GM21717 (cell line): ENCODE measurements at regions not wholly inside any gene's neighbourhood (a gene's known extent, or its start where the extent isn't known, plus 50 kb on each side); places are given as distances from the start of the nearest gene placed in this dataset.

Source experiments
- ATAC-seq: cut with Tn5 transposase; IDR thresholded peaks from one replicate; pipeline ENCODE4 v1.9.1; 2021; ENCODE audit warnings: mild to moderate bottlenecking, moderate library complexity; ENCODE audit not compliant: unreplicated experiment

- no peak for ATAC-seq
Measured at GRCh38 chr20:57868310-57868709, 158.5 kb upstream of the PMEPA1 start.

DNA sequence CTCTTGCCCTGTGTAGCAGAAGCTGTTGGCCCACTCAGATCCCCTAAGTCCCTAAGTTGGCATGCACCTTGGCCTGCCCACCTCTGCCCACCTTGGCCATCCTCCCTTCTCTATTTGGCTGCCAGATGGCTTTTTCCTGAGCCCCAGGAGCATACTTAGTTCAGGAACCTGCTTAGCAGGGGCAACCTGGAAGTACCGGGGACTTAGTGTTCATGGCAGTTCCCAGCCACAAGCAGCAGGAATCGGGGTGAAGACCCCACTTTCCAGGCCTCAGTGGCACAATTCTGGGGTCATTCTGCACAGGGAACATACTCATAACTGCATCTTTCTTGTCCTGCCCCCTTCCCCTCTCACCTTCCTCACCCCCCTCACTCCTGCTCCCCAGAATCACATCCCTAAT lies 158.0 kb upstream of the PMEPA1 start:
- ATAC-seq, result no peak

- ATAC-seq, result no peak
Measured at GRCh38 chr20:57867181-57867803, 157.5 kb upstream of the PMEPA1 start.

DNA sequence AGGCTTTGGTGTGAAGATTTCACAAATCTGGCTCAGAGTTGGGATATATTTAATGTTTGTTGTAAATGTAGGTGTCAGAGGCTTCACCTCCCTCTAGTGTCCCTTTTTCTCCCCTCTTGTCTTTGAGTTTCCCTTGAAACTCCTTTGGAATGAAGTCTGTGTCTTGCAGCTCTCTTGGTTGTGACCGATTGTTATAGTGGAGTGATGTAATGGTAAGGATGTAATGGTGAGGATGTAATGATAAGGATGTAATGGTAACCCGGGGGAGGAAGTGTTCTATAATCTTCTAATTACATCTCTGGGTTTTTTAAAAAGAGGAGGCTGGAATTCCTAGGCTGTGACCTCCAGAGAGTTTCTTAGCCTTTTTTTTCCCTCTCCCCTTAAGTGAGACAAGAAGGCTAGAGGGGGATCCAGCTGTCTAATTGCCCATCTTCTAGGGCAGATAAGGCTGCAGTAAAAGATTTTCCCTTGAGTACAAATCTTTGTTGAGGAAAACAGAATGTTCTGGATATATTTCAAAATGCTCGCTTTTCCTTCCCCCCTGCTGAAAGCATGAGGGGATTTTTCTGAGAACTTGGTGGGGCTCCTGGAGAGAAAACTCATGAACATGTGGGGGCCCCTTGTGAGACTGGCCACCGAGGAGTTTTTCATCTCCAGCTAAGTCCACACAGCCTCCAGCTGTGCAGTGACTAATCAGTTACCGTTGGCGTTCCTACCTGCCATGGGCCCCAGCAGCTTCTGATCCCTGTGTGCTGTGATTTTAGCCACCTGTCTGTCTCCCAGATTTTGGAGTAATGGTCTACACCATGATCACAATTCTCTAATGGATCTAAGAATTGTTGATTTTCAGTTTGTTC lies 156.7 kb upstream of the PMEPA1 start:
- no peak for ATAC-seq

DNA sequence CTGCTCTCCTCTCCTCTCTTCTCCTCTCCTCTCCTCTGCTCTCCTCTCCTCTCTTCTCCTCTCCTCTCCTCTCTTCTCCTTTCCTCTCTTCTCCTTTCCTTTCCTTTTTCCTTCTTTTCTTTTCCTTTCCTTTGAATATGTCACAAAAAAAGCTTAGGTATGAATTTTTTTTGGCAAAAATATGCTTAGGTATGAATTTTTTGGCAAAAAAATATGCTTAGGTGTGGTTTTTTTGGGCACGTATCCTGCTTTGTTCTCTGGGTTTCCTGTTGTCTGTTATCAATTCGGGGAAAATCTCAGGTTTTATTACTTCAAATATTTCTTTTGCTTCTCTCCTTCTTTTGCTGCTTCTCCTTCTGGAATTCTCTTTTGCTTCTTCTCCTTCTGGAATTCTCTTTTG lies 155.5 kb upstream of the PMEPA1 start:
- ATAC-seq, result no peak

GRCh38 chr20:57860576-57860975 lies 150.8 kb upstream of the PMEPA1 start:
- ATAC-seq, result no peak

- no peak for ATAC-seq
Measured at GRCh38 chr20:57857969-57858368, 148.2 kb upstream of the PMEPA1 start.

GRCh38 chr20:57857118-57857517 lies 147.3 kb upstream of the PMEPA1 start:
- no peak for ATAC-seq

DNA sequence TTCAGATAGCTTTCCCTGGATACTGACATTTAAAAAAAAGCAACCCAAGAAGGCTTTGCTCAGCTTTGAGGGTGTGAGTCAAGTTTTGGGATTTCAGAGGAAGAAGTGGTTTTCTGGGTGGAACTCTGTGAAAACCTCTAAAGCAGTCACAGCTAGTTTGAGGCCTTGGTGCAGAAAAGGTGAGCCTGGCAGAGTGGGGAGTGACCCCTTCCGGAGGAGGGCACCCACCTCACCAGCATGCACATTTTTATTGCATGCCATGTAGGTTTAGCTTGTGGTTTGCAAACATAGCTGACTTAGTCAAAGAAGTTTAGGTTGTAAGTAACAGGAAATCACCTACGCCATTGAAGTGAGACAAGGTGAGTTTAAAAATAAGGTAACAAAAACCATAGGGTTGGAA lies 146.8 kb upstream of the PMEPA1 start:
- no peak for ATAC-seq

GRCh38 chr20:57851796-57852195 lies 142.0 kb upstream of the PMEPA1 start:
- ATAC-seq, result no peak

DNA sequence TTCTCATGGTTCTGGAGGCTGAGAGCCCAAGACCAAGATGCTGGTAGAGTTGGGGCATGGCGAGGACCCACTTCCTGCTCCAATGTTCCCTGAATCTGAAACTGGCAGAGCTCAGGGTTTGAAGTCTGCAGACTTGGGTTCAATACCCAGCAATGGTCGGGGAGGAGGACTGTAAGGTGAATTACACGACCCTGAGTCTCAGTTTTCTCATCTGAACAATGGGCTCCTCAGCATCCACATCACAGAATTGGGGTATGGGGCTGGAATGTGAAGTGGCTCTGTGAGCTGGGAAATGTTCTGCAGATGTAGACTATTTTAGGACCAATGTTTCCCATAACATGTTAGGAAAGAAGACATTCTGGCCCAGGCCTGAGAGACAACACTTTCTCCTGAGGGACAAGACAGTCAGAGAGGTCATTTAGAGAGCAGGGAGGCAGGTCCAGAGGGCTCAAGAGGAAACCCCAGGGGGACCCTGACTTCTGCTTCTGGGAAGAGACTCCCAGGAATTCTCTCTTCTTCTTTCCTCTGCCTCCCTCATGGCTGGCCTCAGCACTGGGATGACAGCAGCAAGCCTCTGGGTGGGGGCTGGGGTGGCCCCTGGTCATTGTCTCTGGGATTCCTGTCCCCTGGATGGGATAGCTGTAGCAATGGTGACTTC lies 141.3 kb upstream of the PMEPA1 start:
- no peak for ATAC-seq

- no peak for ATAC-seq
Measured at GRCh38 chr20:57849521-57850215, 139.9 kb upstream of the PMEPA1 start.

DNA sequence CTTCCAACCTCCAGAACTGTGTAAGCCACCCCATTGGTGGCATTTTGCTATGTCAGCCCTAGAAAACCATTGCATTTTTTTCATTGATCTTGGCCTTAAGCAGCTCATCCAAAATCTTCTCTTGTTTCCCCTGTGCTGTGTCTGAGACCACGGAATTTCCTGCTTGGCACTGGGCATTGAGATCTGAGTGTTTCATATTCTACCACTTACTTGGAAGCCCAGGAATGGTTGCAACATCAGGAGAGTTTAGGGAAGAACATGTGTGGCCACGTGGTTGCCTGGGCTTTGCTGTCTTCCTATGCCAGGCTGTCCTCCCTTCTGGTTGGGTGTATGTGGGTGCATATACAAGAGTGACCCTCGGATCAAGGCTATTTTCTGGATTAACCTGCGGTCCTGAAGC lies 139.3 kb upstream of the PMEPA1 start:
- no peak for ATAC-seq

DNA sequence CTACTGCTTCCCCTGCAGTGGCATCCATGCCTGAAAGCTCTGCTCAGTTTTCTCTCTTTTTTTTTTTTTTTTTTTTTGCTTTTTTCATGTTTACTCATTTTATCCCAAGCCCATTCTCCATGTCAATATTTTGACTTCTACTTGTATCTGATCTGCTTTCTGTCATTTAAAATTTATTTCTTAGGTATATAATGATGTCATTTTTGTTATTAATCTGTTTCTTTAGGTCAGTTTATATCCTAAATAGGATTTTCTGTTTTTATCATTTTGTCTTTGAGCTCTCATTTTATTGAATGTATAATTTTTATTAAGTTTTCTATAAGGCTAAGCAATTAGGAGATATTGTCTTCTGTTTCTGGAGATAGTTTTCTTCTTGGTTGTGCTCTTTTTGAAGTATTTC lies 138.5 kb upstream of the PMEPA1 start:
- ATAC-seq, result no peak

DNA sequence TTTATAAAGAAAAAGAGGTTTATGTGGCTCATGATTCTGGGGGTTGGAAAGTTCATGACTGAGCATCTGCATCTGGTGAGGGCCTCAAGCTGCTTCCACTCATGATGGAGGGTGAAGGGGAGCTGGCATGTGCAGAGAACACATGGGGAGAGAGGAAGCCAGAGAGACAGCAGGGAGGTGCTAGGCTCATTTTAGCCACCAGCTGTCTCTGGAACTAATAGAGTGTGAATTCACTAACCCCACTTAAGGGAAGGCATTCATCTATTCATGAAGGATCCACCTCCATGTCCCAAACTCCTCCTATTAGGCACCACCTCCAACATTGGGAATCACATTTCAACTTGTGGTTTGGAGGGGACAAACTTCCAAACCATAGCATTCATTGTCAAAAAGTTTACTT lies 137.3 kb upstream of the PMEPA1 start:
- no peak for ATAC-seq

DNA sequence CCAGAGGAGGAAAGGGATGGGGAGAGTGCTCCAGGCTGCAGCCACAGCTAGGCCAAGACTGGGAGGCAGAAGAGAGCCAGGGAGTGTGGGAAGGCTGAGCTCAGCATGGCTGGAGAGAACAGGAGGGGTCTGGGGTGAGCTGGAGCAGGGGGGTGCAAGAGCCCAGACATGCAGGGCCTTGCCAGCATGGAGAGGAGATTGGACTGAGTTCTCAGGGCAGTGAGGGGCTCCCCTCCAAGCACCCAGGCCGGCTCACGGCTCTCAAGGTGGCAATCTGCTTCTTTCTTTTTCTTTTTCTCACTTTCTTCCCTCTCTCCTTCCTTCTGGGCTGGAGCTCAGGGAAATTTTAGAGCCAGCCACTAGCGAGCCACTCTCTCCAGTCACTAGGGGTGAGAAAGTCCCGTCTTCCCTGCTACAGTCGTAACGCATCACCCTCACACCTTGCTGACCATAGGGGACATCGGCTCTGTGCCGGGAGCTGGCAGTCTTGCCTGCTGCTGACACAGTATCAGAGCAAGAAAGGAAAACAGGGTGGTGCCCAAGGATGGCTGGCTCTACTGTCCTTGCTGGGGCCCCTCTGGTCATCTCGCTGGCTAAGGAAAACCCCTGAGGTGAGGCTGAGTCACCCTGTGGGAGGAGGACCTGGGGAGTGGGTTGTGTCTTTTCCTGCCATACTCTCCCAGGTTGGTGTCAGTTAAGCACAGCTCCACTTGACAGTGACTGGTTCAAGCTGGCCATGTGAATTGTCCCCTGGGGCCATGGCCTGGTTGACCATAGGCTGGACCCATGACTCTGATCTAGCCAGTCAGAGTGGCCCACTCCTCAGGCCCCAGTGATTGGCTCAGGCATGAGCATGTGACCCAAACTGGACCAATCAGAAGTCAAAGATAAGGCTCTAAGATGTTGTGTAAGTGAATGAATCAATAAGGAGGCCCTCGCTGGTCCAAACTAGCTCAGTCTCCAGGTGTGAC lies 135.1 kb upstream of the PMEPA1 start:
- ATAC-seq, result no peak

GRCh38 chr20:57843941-57844625 lies 134.3 kb upstream of the PMEPA1 start:
- no peak for ATAC-seq

GRCh38 chr20:57842720-57843119 lies 132.9 kb upstream of the PMEPA1 start:
- no peak for ATAC-seq

GRCh38 chr20:57841297-57841866 lies 131.6 kb upstream of the PMEPA1 start:
- no peak for ATAC-seq
